Smooth muscle cell (in vitro differentiated cells): ENCODE measurements at regions not wholly inside any gene's neighbourhood (a gene's known extent, or its start where the extent isn't known, plus 50 kb on each side); places are given as distances from the start of the nearest gene placed in this dataset.

Source experiments
- DNase-seq: peaks from one replicate; lab custom pipeline; 2025; ENCODE audit not compliant: unreplicated experiment; lab: John Stamatoyannopoulos, UW
- H2AFZ ChIP-seq: fragments of 200-600 bp; sonication (generic); 2 replicates; pipeline ENCODE4 v1.6.0; 2016; ENCODE audit warnings: antibody characterized with exemption, low read depth, mild to moderate bottlenecking
- H3F3A ChIP-seq: fragments of 200-600 bp; sonication (generic); 2 replicates; pipeline ENCODE4 v1.6.0; 2017; ENCODE audit warnings: antibody characterized with exemption, low read depth
- H3K27ac ChIP-seq: fragments of 200-600 bp; sonication (generic); 2 replicates; pipeline ENCODE4 v1.5.1; 2016; ENCODE audit warnings: low read depth, mild to moderate bottlenecking
- H3K27me3 ChIP-seq: fragments of 200-600 bp; sonication (generic); 2 replicates; pipeline ENCODE4 v1.6.1; 2016; ENCODE audit warnings: low read depth, mild to moderate bottlenecking
- H3K36me3 ChIP-seq: fragments of 200-600 bp; sonication (generic); 2 replicates; pipeline ENCODE4 v1.5.1; 2016; ENCODE audit warnings: low read depth
- H3K4me1 ChIP-seq: fragments of 200-600 bp; sonication (generic); 2 replicates; pipeline ENCODE4 v1.5.1; 2016; ENCODE audit warnings: low read depth
- H3K4me2 ChIP-seq: fragments of 200-600 bp; sonication (generic); 2 replicates; pipeline ENCODE4 v1.6.0; 2016; ENCODE audit warnings: mild to moderate bottlenecking
- H3K4me3 ChIP-seq: fragments of 200-600 bp; sonication (generic); 2 replicates; pipeline ENCODE4 v1.5.1; 2016; ENCODE audit warnings: mild to moderate bottlenecking
- H3K79me2 ChIP-seq: fragments of 200-600 bp; sonication (generic); 2 replicates; pipeline ENCODE4 v1.6.0; 2016; ENCODE audit warnings: low read depth, mild to moderate bottlenecking
- H3K9ac ChIP-seq: fragments of 200-600 bp; sonication (generic); 2 replicates; pipeline ENCODE4 v1.6.0; 2016; ENCODE audit warnings: low read depth
- H3K9me3 ChIP-seq: fragments of 200-600 bp; sonication (generic); replicated peaks from 2 replicates; pipeline ENCODE4 v1.5.1; 2016; ENCODE audit warnings: low read depth
- H4K20me1 ChIP-seq: fragments of 200-600 bp; sonication (generic); 2 replicates; pipeline ENCODE4 v1.6.0; 2016; ENCODE audit warnings: low read depth
- CTCF ChIP-seq: fragments of 200-600 bp; sonication (generic); IDR thresholded peaks from 2 replicates; pipeline ENCODE4 v1.5.1; 2017; ENCODE audit warnings: borderline replicate concordance, mild to moderate bottlenecking, antibody characterized with exemption; ENCODE audit not compliant: insufficient read depth, poor library complexity, severe bottlenecking
- WGBS: methylation state at CpG from one replicate; pipeline ENCODE4 v1.1.7; 2016; ENCODE audit warnings: low lambda C conversion rate; 5-methylcytosine and 5-hydroxymethylcytosine counted together

- TF ChIP-seq CTCF: no peak
- Histone ChIP-seq H3F3A (no peaks in the 10 kb centered on the region), H3K27ac (no peak overlapping the region), H2AFZ (no peak overlapping the region), H3K9ac (no peak overlapping the region), H3K27me3 (no peaks in the 10 kb centered on the region), H3K9me3 (no peaks in the 10 kb centered on the region), H3K36me3 (no peaks in the 10 kb centered on the region), H4K20me1 (no peaks in the 10 kb centered on the region), H3K4me1 (no peaks in the 10 kb centered on the region), H3K4me3 (no peak overlapping the region), H3K79me2 (no peaks in the 10 kb centered on the region), H3K4me2 (no peak overlapping the region)
- 96% methylated on average over 3 of the region's 3 CpGs for WGBS
- no peak for DNase-seq
These were observed 524.6 kb downstream of the EFNB2 start for GRCh38 chr13:106010836-106011235.

- Histone ChIP-seq H4K20me1 (no peaks in the 10 kb centered on the region), H3K79me2 (no peaks in the 10 kb centered on the region), H3K36me3 (no peaks in the 10 kb centered on the region), H3K9ac (no peak overlapping the region), H2AFZ (no peak overlapping the region), H3K4me3 (no peak overlapping the region), H3K27me3 (no peaks in the 10 kb centered on the region), H3K4me1 (no peaks in the 10 kb centered on the region), H3K9me3 (no peaks in the 10 kb centered on the region), H3K27ac (no peak overlapping the region), H3K4me2 (no peak overlapping the region), H3F3A (no peaks in the 10 kb centered on the region)
- no peak for TF ChIP-seq CTCF
- no peak for DNase-seq
These were observed 526.9 kb downstream of the EFNB2 start for GRCh38 chr13:106008540-106008939.

- DNase-seq: no peak
- H4K20me1 ChIP-seq: no peaks in the 10 kb centered on the region
- H3K27ac ChIP-seq: no peak overlapping the region
- no peaks in the 10 kb centered on the region for H3K79me2 ChIP-seq
- no peak overlapping the region for H3K9ac ChIP-seq
- TF ChIP-seq CTCF: no peak
- WGBS: 43% methylated on average over 2 of the region's 2 CpGs
- no peak overlapping the region for H3K4me2 ChIP-seq
- H3K27me3 ChIP-seq: no peaks in the 10 kb centered on the region
- H3K9me3 ChIP-seq: no peaks in the 10 kb centered on the region
- H3K36me3 ChIP-seq: no peaks in the 10 kb centered on the region
- no peak overlapping the region for H2AFZ ChIP-seq
- H3K4me3 ChIP-seq: no peak overlapping the region
- no peaks in the 10 kb centered on the region for H3K4me1 ChIP-seq
- H3F3A ChIP-seq: no peaks in the 10 kb centered on the region
These were observed 528.3 kb downstream of the EFNB2 start for GRCh38 chr13:106007156-106007555.

GRCh38 chr13:106003651-106004050 is 531.8 kb downstream of the EFNB2 start:
- no peak overlapping the region for H3K9ac ChIP-seq
- H3K4me2 ChIP-seq: no peak overlapping the region
- 90% methylated on average over 1 of the region's 1 CpG for WGBS
- no peaks in the 10 kb centered on the region for H4K20me1 ChIP-seq
- H3K27ac ChIP-seq: no peak overlapping the region
- H3K4me1 ChIP-seq: no peaks in the 10 kb centered on the region
- no peak overlapping the region for H2AFZ ChIP-seq
- no peak for TF ChIP-seq CTCF
- H3F3A ChIP-seq: no peaks in the 10 kb centered on the region
- H3K27me3 ChIP-seq: no peaks in the 10 kb centered on the region
- no peak for DNase-seq
- no peaks in the 10 kb centered on the region for H3K79me2 ChIP-seq
- H3K9me3 ChIP-seq: no peaks in the 10 kb centered on the region
- no peaks in the 10 kb centered on the region for H3K36me3 ChIP-seq
- H3K4me3 ChIP-seq: no peak overlapping the region
